ENCODE measurements at regions not wholly inside any gene's neighbourhood (a gene's known extent, or its start where the extent isn't known, plus 50 kb on each side); places are given as distances from the start of the nearest gene placed in this dataset.

DNA sequence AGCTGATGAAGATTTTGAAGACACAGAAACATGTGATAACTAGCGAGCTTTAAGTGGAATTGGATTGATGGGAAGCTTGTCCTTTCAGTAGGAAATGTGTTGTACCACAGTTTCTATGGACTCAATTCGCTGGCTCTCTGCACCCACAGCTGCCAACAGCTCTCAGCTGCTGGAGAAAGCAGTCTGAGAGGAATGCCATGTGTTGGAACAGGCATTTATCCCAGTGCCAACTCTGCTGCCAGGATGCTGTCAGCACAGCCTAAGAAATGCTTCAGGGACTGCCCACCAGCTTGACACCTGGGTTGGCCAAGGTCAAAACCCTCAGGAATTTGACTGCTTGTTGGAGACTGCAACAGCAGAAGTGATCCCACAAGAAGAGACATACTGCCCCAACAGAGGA lies 193.0 kb upstream of the THSD7B start:
- no peak for DNase-seq (ENCODE audit: low spot score)

DNA sequence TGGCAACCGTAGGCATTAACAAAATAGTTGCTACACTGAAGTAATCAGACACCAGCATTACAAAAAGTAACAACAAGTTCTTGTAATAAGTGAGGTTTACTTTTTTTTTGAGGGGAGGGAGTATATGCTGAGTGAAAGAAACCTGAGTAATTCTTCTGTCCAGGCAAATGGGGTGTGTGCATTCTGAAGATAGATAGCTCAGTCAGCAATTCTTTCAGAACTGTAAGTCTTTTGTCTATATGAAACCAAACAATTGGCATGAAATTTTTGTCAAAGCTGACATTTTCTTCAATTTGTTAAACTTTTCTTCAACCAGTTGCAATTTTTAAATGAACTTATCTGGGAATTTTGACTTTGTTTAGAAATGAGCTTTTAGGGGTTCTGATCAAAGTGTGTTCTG lies 208.1 kb upstream of the THSD7B start:
- no peak for DNase-seq (ENCODE audit: low spot score)

DNA sequence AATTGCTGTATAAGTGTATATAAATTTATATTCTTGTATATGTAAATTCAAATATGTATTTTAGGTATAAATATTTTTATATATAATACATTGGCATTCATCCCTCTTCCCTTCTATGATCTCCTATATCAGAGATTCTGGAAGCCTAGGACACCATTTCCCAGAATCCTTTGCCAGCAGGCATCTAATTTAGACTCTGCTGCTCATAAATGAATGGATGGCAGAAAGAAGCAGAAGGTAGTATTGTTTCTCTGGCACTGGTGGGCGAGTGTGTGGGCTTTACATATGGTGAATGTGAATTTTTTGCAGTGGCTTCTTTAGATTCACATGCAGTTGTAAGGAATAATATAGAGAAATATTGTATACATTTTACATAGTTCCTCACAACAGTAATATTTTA lies 215.2 kb upstream of the THSD7B start:
- no peak for DNase-seq (ENCODE audit: low spot score)

DNA sequence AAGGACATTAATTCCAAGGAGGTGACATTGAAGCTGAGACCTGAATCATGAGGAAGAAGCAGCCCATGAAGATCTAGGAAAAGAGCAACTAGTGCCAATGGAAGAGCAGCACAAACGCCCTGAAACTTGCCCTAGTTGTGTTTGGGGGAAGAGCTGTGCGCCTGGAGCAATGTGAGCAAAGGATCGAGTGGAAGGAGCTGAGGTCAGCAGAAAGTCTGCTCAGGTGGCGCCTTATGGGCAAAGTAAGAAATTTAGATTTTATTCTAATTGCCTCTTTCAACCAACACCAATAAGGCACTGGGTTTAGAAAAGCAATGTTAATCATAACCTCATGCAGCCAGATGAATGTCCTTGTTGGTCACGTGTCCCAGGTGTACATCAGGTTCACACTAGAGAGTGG lies 226.0 kb upstream of the THSD7B start:
- DNase-seq (ENCODE audit: low spot score) = no peak

DNA sequence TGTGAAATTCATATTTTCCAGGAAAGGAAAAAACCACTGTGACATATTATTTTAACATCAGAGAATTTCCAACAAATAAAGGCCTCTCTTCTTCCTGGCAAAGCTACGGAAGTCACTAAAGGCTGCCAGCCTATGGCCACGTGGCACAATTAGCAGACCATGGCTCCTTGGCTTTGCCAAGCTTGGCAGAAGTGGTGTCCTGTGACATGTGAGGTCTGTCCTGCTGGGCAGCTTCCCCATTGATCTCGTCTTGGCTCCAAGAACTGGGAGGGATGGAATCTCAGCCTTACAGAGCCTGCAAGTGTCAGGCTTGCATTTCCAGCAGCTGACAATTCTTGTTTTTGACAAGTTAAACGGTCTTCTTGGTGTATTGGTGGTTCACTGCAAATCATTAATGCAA lies 226.9 kb upstream of the THSD7B start:
- DNase-seq (ENCODE audit: low spot score) = no peak

DNA sequence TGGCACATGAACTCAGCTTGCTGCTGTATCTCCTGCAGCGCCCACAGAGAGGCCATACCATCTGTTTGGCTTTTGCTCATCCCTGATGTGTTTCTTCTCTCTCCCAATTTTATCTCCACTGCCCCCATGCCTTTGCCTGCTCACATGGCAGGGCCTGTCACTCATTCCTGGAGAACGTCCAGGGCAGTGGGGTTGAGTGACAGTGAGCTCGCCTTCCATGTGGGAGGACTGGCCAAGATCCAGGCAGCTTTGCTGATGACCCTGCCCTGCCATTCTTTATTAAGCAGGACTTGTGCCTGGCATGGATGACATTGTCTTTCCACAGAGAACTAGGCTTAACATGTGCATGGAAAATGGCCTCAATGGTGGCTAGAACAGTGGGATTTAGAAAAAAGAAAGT lies 230.5 kb upstream of the THSD7B start:
- DNase-seq (ENCODE audit: low spot score) = no peak

DNA sequence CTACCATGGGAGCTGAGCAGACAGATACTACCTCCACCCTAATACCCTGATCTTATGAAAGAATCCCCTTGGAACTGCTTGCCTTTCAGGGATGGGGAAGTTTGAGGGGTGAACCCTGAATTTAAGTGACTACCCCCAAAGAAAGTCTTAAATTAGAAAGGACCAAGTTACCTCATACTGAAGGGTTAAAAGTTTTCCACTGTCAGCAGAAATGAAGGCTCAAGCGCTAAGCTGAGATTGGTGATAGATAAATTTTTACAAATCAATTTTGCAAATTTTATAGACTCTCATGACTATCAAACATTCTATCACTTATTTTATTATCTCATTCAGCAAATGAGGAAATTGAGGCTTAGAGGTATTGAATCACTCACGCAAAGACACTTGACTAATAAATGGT lies 233.2 kb upstream of the THSD7B start:
- no peak for DNase-seq (ENCODE audit: low spot score)

DNA sequence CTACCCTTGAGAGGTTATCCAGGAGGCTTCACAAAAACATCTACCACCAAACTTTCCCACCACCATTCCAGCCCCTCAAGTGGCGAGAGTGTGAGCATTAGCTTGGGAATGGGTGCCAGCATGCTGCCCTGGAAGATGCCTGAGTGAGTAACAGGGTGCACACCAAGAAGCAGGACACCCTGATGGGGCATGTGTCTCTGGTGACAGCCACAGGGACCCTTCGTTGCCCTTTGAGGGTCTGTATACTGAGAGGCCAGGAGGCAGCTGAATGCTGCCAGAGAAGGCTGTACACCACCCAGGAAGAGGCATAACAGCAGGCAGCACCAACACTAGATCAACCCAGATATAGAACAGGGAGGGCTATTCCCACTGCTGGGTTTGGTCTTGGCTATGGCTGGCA lies 233.6 kb upstream of the THSD7B start:
- DNase-seq (ENCODE audit: low spot score) = no peak

DNA sequence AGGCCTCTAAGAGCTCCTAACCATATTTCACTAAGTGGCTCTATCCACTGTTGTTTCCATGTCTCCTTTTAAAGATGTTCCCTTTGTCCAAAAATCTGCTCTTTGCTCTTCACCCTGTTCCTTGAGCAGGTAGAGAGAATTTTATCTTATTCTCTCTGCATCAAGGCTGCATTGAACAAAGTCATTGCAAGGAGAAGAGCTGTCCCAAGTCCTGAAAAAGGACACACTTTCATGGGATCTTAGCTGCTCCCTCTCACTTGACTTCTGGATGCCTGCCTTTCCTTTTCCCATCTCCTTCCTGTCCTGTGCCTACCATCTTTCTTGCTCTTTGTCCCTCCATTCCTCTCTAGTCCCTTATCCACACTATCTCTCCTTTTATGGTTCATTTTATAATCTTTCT lies 235.2 kb upstream of the THSD7B start:
- no peak for DNase-seq (ENCODE audit: low spot score)

DNA sequence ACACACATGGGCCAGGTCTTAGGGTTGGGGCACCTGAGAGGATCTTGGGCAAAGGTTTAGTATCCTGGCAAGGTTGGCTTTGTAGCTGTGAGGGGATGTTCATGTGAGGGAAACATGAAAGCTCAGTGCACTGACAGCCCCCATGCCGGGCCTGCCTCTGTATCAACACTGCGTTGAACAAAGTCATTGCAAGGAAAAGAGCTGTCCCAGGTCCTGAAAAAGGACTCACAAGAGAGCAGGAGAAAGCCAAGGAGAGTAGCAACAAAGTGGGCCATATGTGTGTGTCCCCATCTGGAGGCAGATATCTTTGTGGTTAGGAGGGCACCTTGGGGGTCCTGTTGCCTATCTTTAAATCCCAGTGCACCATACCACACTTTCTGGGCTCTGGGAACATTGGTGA lies 237.8 kb upstream of the THSD7B start:
- peak; percentile 5 for DNase-seq (ENCODE audit: low spot score)

DNA sequence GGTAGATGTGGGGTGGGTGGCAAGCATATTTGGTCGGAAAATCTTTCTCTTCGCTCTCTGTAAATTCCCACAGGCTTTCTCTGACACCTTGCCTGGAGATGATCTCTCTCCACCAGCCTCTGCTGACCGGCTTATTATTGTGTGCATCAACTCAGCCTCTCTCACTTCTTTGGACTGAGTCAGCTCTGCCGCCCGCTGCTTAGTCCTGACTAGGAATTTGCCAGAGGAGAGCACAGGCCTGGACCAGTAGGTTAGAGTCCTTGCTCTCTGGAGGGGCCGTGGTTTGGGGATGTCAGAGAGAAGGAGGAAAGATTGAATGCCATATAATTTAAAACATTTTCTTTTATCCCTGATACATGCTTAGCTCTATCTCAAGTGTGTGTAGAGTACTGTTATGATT lies 242.6 kb upstream of the THSD7B start:
- DNase-seq (ENCODE audit: low spot score) = no peak

DNA sequence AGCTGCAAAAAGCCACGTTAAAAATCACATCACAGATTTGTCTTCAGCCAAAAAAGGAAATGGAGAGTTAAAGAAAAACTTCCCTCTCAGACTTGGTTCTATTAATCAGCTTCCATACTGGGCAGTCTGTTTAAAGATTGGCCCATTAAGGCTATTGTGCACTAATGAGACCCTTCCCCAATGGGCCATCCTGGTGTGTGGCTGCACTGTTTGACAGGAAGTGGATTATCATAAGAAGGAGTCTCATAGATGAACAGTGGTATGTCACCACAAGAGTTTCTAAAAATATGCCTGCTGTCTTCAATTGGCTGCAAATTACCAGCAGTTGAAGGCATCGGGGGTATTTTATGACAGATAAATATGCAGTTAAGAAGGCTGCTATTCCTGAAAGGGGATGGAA lies 247.6 kb upstream of the THSD7B start:
- no peak for DNase-seq (ENCODE audit: low spot score)

DNA sequence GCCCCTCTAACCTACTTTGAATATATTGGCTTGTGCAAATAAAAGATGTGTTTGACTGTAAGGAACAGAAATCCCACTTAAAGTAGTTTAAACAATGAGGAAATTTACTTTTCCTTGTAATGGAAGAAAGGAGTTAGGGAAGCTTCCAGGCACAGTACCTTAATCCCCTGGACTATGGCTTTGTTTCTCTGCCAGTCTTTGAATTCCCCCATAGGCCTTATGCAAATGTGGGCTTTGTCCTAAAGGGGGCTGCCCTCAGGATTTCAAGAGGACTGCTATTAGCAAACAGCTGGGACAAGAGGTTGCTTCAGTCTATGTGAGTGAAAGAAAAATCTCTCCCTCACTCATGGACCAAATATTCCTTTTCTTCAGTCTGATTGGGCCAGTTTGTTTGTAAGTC lies 255.1 kb upstream of the THSD7B start:
- DNase-seq (ENCODE audit: low spot score) = no peak

DNA sequence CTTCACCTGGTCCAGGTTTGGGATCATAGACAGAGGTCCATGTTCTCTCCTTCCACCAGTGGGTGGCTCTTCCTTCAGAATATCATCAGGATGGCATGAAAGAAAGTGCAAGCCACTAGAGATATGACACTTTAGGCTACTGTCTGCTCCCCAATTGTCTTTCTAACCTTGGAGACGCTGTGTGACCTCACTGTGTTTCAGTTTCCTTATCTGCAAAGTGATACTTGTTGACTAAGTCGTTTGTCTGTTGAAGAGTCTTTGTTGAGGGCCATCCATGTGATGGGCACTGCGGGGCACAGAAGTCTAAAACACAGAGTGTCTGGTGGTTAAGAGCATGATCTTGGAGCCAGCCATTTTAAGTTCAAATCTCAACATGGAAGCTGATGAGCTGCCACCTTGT lies 259.9 kb upstream of the THSD7B start:
- DNase-seq (ENCODE audit: low spot score) = no peak

DNA sequence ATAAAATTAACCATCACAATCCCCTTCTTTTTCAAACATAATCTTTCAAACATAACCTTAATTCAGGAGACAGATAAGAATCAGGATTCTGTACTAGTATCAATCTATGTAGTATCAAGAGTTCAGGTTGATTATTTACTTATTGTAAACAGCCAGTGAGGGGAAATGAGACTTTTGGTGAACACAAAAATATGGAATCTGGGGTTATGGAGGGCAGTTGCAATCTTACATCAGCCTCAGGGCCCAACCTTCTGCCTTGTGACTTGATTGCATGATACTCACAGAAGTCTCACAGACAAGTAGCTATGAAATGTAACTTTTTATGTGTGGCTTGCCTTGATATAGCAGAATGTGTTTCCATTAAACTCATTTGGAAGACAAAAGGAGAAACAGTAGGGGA lies 262.7 kb upstream of the THSD7B start:
- DNase-seq (ENCODE audit: low spot score) = no peak

DNA sequence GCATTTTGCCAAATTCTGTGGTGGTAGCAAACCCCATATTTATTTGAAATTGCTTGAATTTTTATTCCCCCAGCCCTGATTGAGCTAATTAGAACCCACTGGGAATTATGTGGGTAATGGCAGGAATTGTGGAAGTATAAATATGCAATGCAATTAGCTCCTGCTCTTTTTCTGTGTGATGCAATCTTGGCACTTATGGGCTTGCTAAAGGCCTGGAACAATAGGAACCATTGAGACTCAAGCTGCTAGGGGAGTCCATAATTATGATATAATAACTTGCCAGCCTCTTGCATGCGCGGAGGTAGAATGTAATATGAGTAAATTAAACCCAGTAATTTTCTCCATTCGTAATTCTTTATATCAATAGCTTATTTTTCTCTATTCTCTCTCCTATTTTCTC lies 267.6 kb upstream of the THSD7B start:
- no peak for DNase-seq (ENCODE audit: low spot score)

DNA sequence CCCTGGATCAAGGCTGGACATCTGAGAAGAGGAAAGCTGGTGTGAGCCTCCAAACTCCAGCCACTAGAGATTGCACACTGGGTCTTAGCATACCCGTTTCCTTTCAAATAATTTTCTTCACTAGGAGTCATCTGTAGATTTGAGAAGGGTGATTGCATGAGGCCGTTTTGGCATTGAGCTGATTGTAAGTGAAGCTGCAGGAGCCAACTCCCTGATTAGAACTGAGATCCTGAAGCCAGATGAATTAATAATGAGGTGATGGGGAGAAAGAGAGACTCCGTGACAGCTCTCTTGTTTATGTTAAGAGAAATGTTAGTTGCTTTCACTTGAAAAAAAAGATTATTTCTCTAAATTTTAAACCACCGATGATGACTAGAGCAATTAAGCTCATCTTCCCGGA lies 268.4 kb upstream of the THSD7B start:
- no peak for DNase-seq (ENCODE audit: low spot score)

DNA sequence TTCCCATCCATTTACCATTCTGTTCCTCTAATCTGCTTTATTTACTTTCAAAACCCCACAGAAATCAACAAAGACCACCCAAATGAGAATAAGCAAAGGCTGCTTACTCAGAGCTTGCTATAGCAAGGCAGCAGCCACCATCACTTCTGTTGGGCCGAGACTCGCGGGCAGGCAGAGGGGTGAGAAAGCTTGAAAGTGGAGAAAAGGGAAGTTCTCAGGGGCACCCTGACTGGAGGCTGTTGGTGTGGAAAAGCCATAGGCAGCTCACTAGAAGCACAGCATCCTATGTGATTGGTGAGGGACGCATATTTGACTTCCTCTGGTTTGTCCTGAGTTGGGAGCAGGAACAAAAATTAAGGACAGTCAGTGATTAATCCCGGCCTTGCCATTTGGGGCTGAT lies 269.7 kb upstream of the THSD7B start:
- no peak for DNase-seq (ENCODE audit: low spot score)

DNA sequence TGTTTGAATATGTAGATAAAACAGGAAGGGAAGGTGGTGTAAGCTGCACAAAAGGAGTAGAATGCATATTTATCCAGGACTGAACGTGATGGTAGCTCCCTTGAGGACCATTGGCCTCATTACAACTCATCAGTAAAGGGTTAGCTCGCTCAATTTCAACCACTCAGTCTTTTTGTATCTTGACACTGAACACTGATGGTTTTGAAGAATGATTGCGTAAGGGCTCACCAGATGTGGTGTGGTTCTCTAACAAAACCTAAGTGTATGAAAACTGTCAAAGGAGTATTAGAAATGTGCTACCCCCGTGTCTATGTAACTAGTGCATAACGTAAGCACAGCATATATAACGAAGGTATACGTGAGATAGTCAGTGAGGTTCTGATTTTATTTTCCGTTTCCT lies 272.4 kb upstream of the THSD7B start:
- DNase-seq (ENCODE audit: low spot score) = no peak

DNA sequence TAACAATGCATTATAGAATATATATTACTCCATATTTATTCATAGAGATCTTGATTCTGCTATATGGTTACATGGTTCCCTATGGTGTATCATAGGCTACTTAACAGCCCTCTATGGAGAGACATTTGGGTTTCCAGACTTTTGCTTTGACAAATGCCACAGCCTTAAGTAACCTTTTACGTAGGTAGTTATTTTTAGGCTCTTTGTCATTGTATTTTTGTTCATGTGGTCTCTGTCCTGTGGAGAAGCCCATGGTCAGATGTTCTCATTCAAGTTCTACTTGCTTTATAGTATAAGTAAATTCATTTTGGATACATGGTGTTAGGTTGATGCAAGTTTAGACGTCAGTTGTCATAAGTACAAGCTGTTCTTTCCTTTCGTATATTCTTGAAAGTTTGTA lies 275.2 kb upstream of the THSD7B start:
- DNase-seq (ENCODE audit: low spot score) = no peak

DNA sequence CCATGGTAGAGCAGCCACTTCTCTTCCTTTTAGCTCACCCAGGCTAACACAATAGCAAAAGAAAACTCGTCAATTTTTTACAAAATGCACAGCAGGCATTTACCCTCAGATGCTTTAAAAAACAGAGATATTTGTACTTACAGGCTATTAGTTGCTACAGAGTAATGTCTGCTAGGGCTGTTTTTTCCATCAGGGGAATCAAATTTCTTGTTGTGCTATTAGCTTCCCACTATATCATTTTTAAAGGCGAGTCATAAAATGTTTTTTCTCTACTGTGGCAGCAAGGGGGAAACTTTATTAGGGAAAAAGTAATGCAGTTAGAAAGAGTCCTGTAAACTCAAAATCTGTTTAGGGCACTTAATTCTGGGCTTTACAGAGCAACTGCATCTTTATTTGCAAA lies 277.9 kb upstream of the THSD7B start:
- no peak for DNase-seq (ENCODE audit: low spot score)

DNA sequence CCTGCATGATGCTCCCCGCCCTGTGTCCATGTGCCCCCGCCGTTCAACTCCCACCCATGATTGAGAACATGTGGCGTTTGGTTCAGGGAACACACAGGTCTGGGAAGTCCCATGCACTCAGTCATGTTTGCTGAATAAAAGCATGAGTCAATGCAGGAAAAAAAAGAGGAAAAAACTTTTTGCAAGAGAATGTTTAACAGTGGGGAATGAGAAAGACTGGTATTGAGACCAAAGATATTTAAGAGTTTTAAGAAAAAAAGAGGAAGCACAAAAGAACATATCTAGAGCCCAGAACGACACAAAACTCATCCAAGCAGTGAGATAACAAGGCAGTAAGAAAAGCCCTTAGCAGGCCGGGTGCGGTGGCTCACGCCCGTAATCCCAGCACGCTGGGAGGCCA lies 279.2 kb upstream of the THSD7B start:
- DNase-seq (ENCODE audit: low spot score) = no peak

DNA sequence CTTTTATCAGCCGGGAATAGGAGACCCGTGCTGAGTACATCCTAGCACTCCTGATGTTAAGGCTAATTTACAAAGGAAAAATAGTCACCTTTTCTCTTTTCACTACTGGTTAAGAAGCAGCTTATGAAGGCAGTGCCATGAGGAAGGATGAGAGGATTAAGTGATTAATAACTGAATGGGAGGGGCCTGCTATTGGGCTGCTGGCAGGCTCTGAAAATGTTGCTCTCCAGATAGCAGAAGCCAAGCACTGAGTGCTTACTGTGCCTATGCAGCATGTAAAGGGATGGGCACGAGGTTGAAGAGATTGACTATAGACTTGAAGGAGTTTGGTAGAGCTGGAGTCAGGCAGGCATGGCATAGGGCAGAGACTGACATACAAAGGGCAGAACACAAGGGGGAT lies 282.4 kb upstream of the THSD7B start:
- no peak for DNase-seq (ENCODE audit: low spot score)

DNA sequence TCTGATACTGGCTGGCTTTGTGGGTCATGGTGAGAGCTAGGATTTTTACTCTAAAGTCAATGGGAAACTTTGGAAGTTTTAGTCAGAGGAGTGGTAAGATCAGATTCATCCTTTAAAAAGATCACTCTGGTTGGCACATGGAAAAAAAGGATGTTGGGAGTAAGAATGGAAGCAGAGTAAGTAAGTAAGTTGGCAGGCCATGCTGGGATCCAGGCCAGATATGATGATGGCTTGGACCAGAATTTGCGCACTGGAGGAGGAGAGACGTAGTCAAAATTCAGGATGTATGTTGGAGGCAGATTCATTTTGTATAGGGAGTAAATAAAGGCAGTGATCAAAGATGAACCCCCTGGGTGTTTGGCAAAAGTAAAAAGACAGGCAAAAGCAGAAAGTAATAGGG lies 283.3 kb upstream of the THSD7B start:
- DNase-seq (ENCODE audit: low spot score) = no peak

DNA sequence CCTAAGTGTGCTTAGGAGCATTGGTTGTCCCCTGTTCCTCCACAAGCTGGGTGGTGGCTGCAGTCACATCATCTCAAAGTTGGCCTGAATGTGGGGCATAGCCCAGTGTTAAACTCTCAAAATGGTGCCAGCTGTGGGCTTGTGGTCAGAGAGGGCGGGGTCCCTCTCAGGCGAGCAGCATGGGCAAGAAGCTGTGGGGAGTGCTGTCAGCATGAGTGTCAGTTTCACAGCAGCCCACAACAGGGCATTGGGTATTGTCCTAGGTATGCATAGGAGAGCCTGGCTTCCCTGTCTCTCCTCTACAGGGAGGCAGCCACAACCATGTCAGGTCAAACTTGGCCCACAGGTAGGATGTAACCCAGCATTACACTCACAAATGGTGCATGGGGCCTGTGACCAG lies 285.6 kb upstream of the THSD7B start:
- DNase-seq (ENCODE audit: low spot score) = no peak

Measured in A172 (cell line).